IMR-90 (cell line): ENCODE measurements at regions not wholly inside any gene's neighbourhood (a gene's known extent, or its start where the extent isn't known, plus 50 kb on each side); places are given as distances from the start of the nearest gene placed in this dataset.
A peak's percentile ranks its signal among the peaks of the same experiment; 100 is the strongest.

ENCODE experiments used
- ATAC-seq: fragments of 200-7000 bp; cut with Tn5 transposase; 2 replicates; pipeline ENCODE4 v1.9.1; 2020; ENCODE audit warnings: low read depth, mild to moderate bottlenecking, moderate library complexity
- BruUV-seq: library from RNA; stranded (reverse); fragments of 400-500 nt; replicated peaks from 2 replicates; lab custom pipeline; 2021; lab: Mats Ljungman, UMichigan
- CTCF ChIA-PET: fragments of 300-600 bp; formaldehyde crosslinking; extraction: SDS; loops from one replicate; lab custom pipeline; 2021; ENCODE audit warnings: antibody characterized with exemption; lab: Yijun Ruan, JAX
- POLR2A ChIA-PET: fragments of 300-600 bp; sonication (Branson Sonifier 250); formaldehyde crosslinking; loops from one replicate; lab custom pipeline; 2022; ENCODE audit warnings: antibody characterized with exemption; ENCODE audit not compliant: unreplicated experiment; lab: Charles Lee
- DNase-seq: peaks from one replicate; pipeline ENCODE4 v3.0.0; 2013
- H2AFZ ChIP-seq: replicated peaks from 2 replicates; pipeline ENCODE3; 2013; ENCODE audit warnings: low read length, mild to moderate bottlenecking; ENCODE audit not compliant: poor library complexity
- H2AK5ac ChIP-seq: 2 replicates; pipeline ENCODE4 v1.6.1; 2013; ENCODE audit warnings: low read depth, low read length, inconsistent platforms
- H2AK9ac ChIP-seq: replicated peaks from 2 replicates; pipeline ENCODE3; 2013; ENCODE audit warnings: mild to moderate bottlenecking, low read depth, low read length, moderate library complexity; ENCODE audit not compliant: poor library complexity
- H2BK120ac ChIP-seq: 2 replicates; pipeline ENCODE4 v1.6.1; 2013; ENCODE audit warnings: low read depth, low read length, inconsistent platforms
- H2BK15ac ChIP-seq: 3 replicates; pipeline ENCODE4 v1.6.1; 2013; ENCODE audit warnings: low read depth, low read length, inconsistent platforms
- H2BK20ac ChIP-seq: 2 replicates; pipeline ENCODE4 v1.6.1; 2013; ENCODE audit warnings: low read depth, mild to moderate bottlenecking, inconsistent platforms, low read length, moderate library complexity
- H2BK5ac ChIP-seq: 2 replicates; pipeline ENCODE4 v1.6.1; 2013; ENCODE audit warnings: mild to moderate bottlenecking, low read depth, low read length, inconsistent platforms; ENCODE audit not compliant: poor library complexity, severe bottlenecking
- H3K14ac ChIP-seq: replicated peaks from 2 replicates; pipeline ENCODE4 v1.6.1; 2013; ENCODE audit warnings: low read depth, low read length, inconsistent platforms
- H3K18ac ChIP-seq: 2 replicates; pipeline ENCODE4 v1.6.1; 2013; ENCODE audit warnings: low read depth, low read length, control low read depth
- H3K23ac ChIP-seq: 2 replicates; pipeline ENCODE4 v1.6.1; 2013; ENCODE audit warnings: low read depth, low read length, inconsistent platforms
- H3K27ac ChIP-seq: 2 replicates; pipeline ENCODE4 v1.5.1; 2013; ENCODE audit warnings: mild to moderate bottlenecking, control low read depth, low read length; ENCODE audit not compliant: insufficient read depth
- H3K27me3 ChIP-seq: 2 replicates; pipeline ENCODE4 v1.6.1; 2013; ENCODE audit warnings: low read length; ENCODE audit not compliant: control insufficient read depth, insufficient read depth
- H3K36me3 ChIP-seq: 2 replicates; pipeline ENCODE4 v1.6.1; 2013; ENCODE audit warnings: low read length, mixed read lengths; ENCODE audit not compliant: control insufficient read depth, insufficient read depth
- H3K4ac ChIP-seq: 2 replicates; pipeline ENCODE4 v1.6.1; 2013; ENCODE audit warnings: low read depth, low read length, inconsistent platforms
- H3K4me1 ChIP-seq: 2 replicates; pipeline ENCODE4 v1.6.1; 2013; ENCODE audit warnings: low read length, mixed read lengths; ENCODE audit not compliant: control insufficient read depth, insufficient read depth
- H3K4me2 ChIP-seq: 2 replicates; pipeline ENCODE4 v1.6.1; 2013; ENCODE audit warnings: low read depth, mild to moderate bottlenecking, control low read depth, low read length, moderate library complexity
- H3K4me3 ChIP-seq: 2 replicates; pipeline ENCODE4 v1.5.1; 2013; ENCODE audit warnings: low read depth, mild to moderate bottlenecking, control low read depth, low read length, moderate library complexity; ENCODE audit not compliant: insufficient read depth
- H3K56ac ChIP-seq: 2 replicates; pipeline ENCODE4 v1.6.1; 2013; ENCODE audit warnings: low read length, inconsistent platforms; ENCODE audit not compliant: insufficient read depth; ENCODE audit errors: extremely low read depth
- H3K79me1 ChIP-seq, 2 experiments: 2 replicates each; pipeline ENCODE4 v1.6.1; 2013; ENCODE audit warnings: low read length in 2 of 2, inconsistent platforms in 1 of 2, low read depth in 1 of 2
- H3K9ac ChIP-seq: 2 replicates; pipeline ENCODE4 v1.6.1; 2013; ENCODE audit warnings: low read depth, low read length, control low read depth
- H3K9me1 ChIP-seq: 2 replicates; pipeline ENCODE4 v1.6.1; 2013; ENCODE audit warnings: low read length, inconsistent platforms; ENCODE audit not compliant: insufficient read depth
- H3K9me3 ChIP-seq: 2 replicates; pipeline ENCODE4 v1.6.1; 2013; ENCODE audit warnings: low read length; ENCODE audit not compliant: control insufficient read depth, insufficient read depth
- H4K20me1 ChIP-seq: 2 replicates; pipeline ENCODE4 v1.6.1; 2013; ENCODE audit warnings: low read length, inconsistent platforms; ENCODE audit not compliant: insufficient read depth
- H4K5ac ChIP-seq: 2 replicates; pipeline ENCODE4 v1.6.1; 2013; ENCODE audit warnings: mild to moderate bottlenecking, low read depth, low read length, control low read depth
- H4K8ac ChIP-seq, 2 experiments: 2 replicates each; pipeline ENCODE4 v1.6.1; 2013; ENCODE audit warnings: low read depth in 2 of 2, low read length in 2 of 2, control low read depth in 1 of 2, inconsistent platforms in 1 of 2
- H4K91ac ChIP-seq: 2 replicates; pipeline ENCODE4 v1.6.1; 2013; ENCODE audit warnings: low read depth, low read length, inconsistent platforms; ENCODE audit not compliant: insufficient read depth
- MAFK ChIP-seq: IDR thresholded peaks from 2 replicates; pipeline ENCODE4 v1.6.1; 2012; ENCODE audit warnings: low read depth, low read length, improper control_type of control experiment
- MXI1 ChIP-seq: IDR thresholded peaks from 2 replicates; pipeline ENCODE4 v1.6.1; 2012; ENCODE audit warnings: low read depth, mild to moderate bottlenecking, low read length, moderate library complexity, borderline replicate concordance
- WGBS, 2 experiments: methylation state at CpG; one replicate each; pipeline versions ENCODE4 v1.1.5 to v1.1.7; 2013; ENCODE audit warnings: missing lambda C conversion rate in 2 of 2; ENCODE audit not compliant: insufficient read length in 1 of 2; ENCODE audit errors: extremely low coverage in 2 of 2; 5-methylcytosine and 5-hydroxymethylcytosine counted together
- dilution Hi-C: fragments of 300-500 bp; cut with HindIII; formaldehyde crosslinking; loops from one replicate; pipeline ENCODE4 v1.14.3; 2018; ENCODE audit warnings: low sequenced_read_pairs; ENCODE audit not compliant: unreplicated experiment
- in situ Hi-C: fragments of 300-500 bp; cut with MboI; formaldehyde crosslinking; loops from 3 replicates; pipeline ENCODE4 v1.14.3; 2019; ENCODE audit warnings: low sequenced_read_pairs, inconsistent platforms, mixed read lengths
- intact Hi-C: fragments of 100-400 bp; cut with micrococcal nuclease; formaldehyde crosslinking; loops from 2 replicates; pipeline ENCODE4 v1.10.0; 2022

DNA sequence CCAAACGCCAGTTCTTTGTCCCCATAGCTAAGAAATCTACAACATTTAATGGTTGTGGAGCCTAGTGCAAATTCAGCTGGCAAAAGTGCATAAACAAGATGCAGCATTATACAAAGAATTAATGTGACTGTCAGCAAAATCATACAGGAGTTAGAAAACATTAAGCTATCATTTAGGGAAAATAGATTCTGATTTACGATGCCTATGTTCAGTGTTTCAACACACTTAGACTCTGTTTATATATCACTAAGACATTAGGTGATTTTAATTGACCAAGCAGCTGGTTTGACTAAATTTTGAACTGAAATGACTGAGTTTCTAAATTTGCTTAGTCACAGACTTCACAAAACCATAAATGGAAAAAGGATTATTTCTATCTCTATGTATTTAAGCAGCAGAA lies 1076.8 kb downstream of the TBL1XR1 start:
- TF ChIP-seq MXI1, result no peak
- peak; percentile 63; the same call in 1 of the 2 replicates for TF ChIP-seq MAFK
- BruUV-seq, result no TSS peak

More for the DNA sequence above, 1076.8 kb downstream of the TBL1XR1 start:
- Histone ChIP-seq H3K56ac (no peak overlapping the region), H2BK120ac (no peak overlapping the region), H2BK15ac (no peak overlapping the region), H3K4ac (no peak overlapping the region), H2BK20ac (no peak overlapping the region), H3K18ac (no peak overlapping the region), H3K14ac (no peak overlapping the region), H4K20me1 (no peaks in the 10 kb centered on the region), H3K27ac (no peak overlapping the region), H4K91ac (no peak overlapping the region), H3K4me3 (no peak overlapping the region), H2AK5ac (no peak overlapping the region), H3K36me3 (no peaks in the 10 kb centered on the region), H3K4me1 (no peaks in the 10 kb centered on the region), H2AK9ac (no peak overlapping the region), H2AFZ (no peak overlapping the region), H3K9ac (no peak overlapping the region), H4K8ac (no peak overlapping the region), H3K23ac (no peak overlapping the region), H3K9me1 (no peaks in the 10 kb centered on the region), H3K27me3 (no peaks in the 10 kb centered on the region), H4K5ac (no peak overlapping the region), H3K4me2 (no peak overlapping the region), H3K79me1 (no peaks in the 10 kb centered on the region), H2BK5ac (no peak overlapping the region), H3K9me3 (no peaks in the 10 kb centered on the region)
- no peak for ATAC-seq
- WGBS, 2 experiments, result no CpG with 5 or more reads among the region's 2 CpGs
- CTCF ChIA-PET, result no interaction called here
- DNase-seq, result no peak
- dilution Hi-C loops, result no loop called here
- POLR2A ChIA-PET, result no interaction called here
- in situ Hi-C loops, result no loop called here
- intact Hi-C loops, result no loop called here
